ENCODE measurements at regions not wholly inside any gene's neighbourhood (a gene's known extent, or its start where the extent isn't known, plus 50 kb on each side); places are given as distances from the start of the nearest gene placed in this dataset.

GRCh38 chr16:9141813-9142212, 50.4 kb downstream of the HAPSTR1 start:
- Mint-ChIP-seq H3K4me3 (ENCODE audit: unreplicated experiment) (no peak overlapping the region), H3K27me3 (ENCODE audit: low read depth, unreplicated experiment) (no peaks in the 10 kb centered on the region), H3K9me3 (ENCODE audit: unreplicated experiment) (no peaks in the 10 kb centered on the region), H3K27ac (ENCODE audit: unreplicated experiment) (no peak overlapping the region), H3K36me3 (ENCODE audit: low read depth, unreplicated experiment) (peaks cover 3% of the 10 kb centered on the region), H3K4me1 (ENCODE audit: low read depth, unreplicated experiment) (peaks cover 5% of the 10 kb centered on the region)
- Histone ChIP-seq H3K27me3 (ENCODE audit: insufficient read depth, low read length) (no peaks in the 10 kb centered on the region), H3K9me3 (ENCODE audit: insufficient read depth, low read depth, low read length) (no peaks in the 10 kb centered on the region), H4K20me1 (ENCODE audit: insufficient read depth, low read length) (peaks cover 34% of the 10 kb centered on the region), H3K9ac (ENCODE audit: low read length) (no peak overlapping the region), H2AFZ (ENCODE audit: low read depth, low read length) (no peak overlapping the region), H3K79me2 (ENCODE audit: insufficient read depth, low read length) (no peaks in the 10 kb centered on the region), H3K36me3 (ENCODE audit: insufficient read depth, low read length) (no peaks in the 10 kb centered on the region), H3K27ac (ENCODE audit: low read depth, low read length) (no peak overlapping the region), H3K4me3 (ENCODE audit: insufficient read depth, low read depth, low read length) (no peak overlapping the region), H3K4me1 (ENCODE audit: insufficient read depth, low read length) (no peaks in the 10 kb centered on the region), H3K4me2 (ENCODE audit: low read length) (no peak overlapping the region)
- no peak for DNase-seq (ENCODE audit: low read depth)
- TF ChIP-seq CTCF (IDR thresholded peaks at IDR 0.05; ENCODE audit: insufficient read depth, low read depth, low read length) (no peak), EZH2 (IDR thresholded peaks at IDR 0.05; ENCODE audit: insufficient read depth, low read length) (no peak)
- no peak for FAIRE-seq

GRCh38 chr16:9144106-9144505, 52.7 kb downstream of the HAPSTR1 start:
- Histone ChIP-seq H3K4me1 (ENCODE audit: insufficient read depth, low read length) (no peaks in the 10 kb centered on the region), H3K27ac (ENCODE audit: low read depth, low read length) (no peak overlapping the region), H3K4me3 (ENCODE audit: insufficient read depth, low read depth, low read length) (no peak overlapping the region), H2AFZ (ENCODE audit: low read depth, low read length) (no peak overlapping the region), H3K79me2 (ENCODE audit: insufficient read depth, low read length) (no peaks in the 10 kb centered on the region), H3K36me3 (ENCODE audit: insufficient read depth, low read length) (no peaks in the 10 kb centered on the region), H3K9me3 (ENCODE audit: insufficient read depth, low read depth, low read length) (no peaks in the 10 kb centered on the region), H3K9ac (ENCODE audit: low read length) (no peak overlapping the region), H3K27me3 (ENCODE audit: insufficient read depth, low read length) (no peaks in the 10 kb centered on the region), H4K20me1 (ENCODE audit: insufficient read depth, low read length) (peaks cover 18% of the 10 kb centered on the region), H3K4me2 (ENCODE audit: low read length) (no peak overlapping the region)
- Mint-ChIP-seq H3K27ac (ENCODE audit: unreplicated experiment) (no peak overlapping the region), H3K4me3 (ENCODE audit: unreplicated experiment) (no peak overlapping the region), H3K4me1 (ENCODE audit: low read depth, unreplicated experiment) (peaks cover 4% of the 10 kb centered on the region), H3K27me3 (ENCODE audit: low read depth, unreplicated experiment) (no peaks in the 10 kb centered on the region), H3K9me3 (ENCODE audit: unreplicated experiment) (no peaks in the 10 kb centered on the region), H3K36me3 (ENCODE audit: low read depth, unreplicated experiment) (peaks cover 1% of the 10 kb centered on the region)
- DNase-seq (ENCODE audit: low read depth) (no peak), FAIRE-seq (no peak)
- TF ChIP-seq EZH2 (IDR thresholded peaks at IDR 0.05; ENCODE audit: insufficient read depth, low read length) (no peak), CTCF (IDR thresholded peaks at IDR 0.05; ENCODE audit: insufficient read depth, low read depth, low read length) (no peak)

- H3K4me3 Mint-ChIP-seq (ENCODE audit: unreplicated experiment) = no peak overlapping the region
- Histone ChIP-seq H3K4me3 (ENCODE audit: insufficient read depth, low read depth, low read length) (no peak overlapping the region), H3K36me3 (ENCODE audit: insufficient read depth, low read length) (no peaks in the 10 kb centered on the region), H3K4me2 (ENCODE audit: low read length) (no peak overlapping the region), H2AFZ (ENCODE audit: low read depth, low read length) (no peak overlapping the region), H3K79me2 (ENCODE audit: insufficient read depth, low read length) (no peaks in the 10 kb centered on the region), H3K4me1 (ENCODE audit: insufficient read depth, low read length) (no peaks in the 10 kb centered on the region), H3K27ac (ENCODE audit: low read depth, low read length) (no peak overlapping the region), H4K20me1 (ENCODE audit: insufficient read depth, low read length) (no peaks in the 10 kb centered on the region), H3K27me3 (ENCODE audit: insufficient read depth, low read length) (no peaks in the 10 kb centered on the region), H3K9ac (ENCODE audit: low read length) (no peak overlapping the region), H3K9me3 (ENCODE audit: insufficient read depth, low read depth, low read length) (no peaks in the 10 kb centered on the region)
- H3K27ac Mint-ChIP-seq (ENCODE audit: unreplicated experiment) = no peak overlapping the region
- TF ChIP-seq EZH2 (IDR thresholded peaks at IDR 0.05; ENCODE audit: insufficient read depth, low read length) (no peak), CTCF (IDR thresholded peaks at IDR 0.05; ENCODE audit: insufficient read depth, low read depth, low read length) (no peak)
- no peak for FAIRE-seq
- peaks cover 4% of the 10 kb centered on the region for H3K4me1 Mint-ChIP-seq (ENCODE audit: low read depth, unreplicated experiment)
- H3K36me3 Mint-ChIP-seq (ENCODE audit: low read depth, unreplicated experiment) = no peaks in the 10 kb centered on the region
- no peaks in the 10 kb centered on the region for H3K9me3 Mint-ChIP-seq (ENCODE audit: unreplicated experiment)
- DNase-seq (ENCODE audit: low read depth) = no peak
- H3K27me3 Mint-ChIP-seq (ENCODE audit: low read depth, unreplicated experiment) = no peaks in the 10 kb centered on the region
These were observed 57.1 kb downstream of the HAPSTR1 start for GRCh38 chr16:9148374-9149015.
